Mucosa of rectum (tissue), 2 donors: ENCODE measurements at regions not wholly inside any gene's neighbourhood (a gene's known extent, or its start where the extent isn't known, plus 50 kb on each side); places are given as distances from the start of the nearest gene placed in this dataset.

Experiments
- H3K27ac ChIP-seq, 2 donors: one replicate each; pipeline ENCODE4 v1.7.0; 2013; ENCODE audit warnings: inconsistent platforms in 2 of 2, low read depth in 2 of 2, low read length in 2 of 2
- H3K27me3 ChIP-seq, 2 donors: one replicate each; pipeline ENCODE4 v1.7.0; 2013; ENCODE audit warnings: low read length in 2 of 2; ENCODE audit not compliant: control insufficient read depth in 2 of 2, insufficient read depth in 2 of 2
- H3K36me3 ChIP-seq, 2 donors: one replicate each; pipeline ENCODE4 v1.7.0; 2013; ENCODE audit warnings: low read length in 2 of 2; ENCODE audit not compliant: control insufficient read depth in 2 of 2, insufficient read depth in 2 of 2
- H3K4me1 ChIP-seq, 2 donors: one replicate each; pipeline ENCODE4 v1.7.0; 2013; ENCODE audit warnings: low read length in 2 of 2, mild to moderate bottlenecking in 1 of 2; ENCODE audit not compliant: control insufficient read depth in 2 of 2, insufficient read depth in 2 of 2
- H3K4me3 ChIP-seq, 2 donors: one replicate each; pipeline ENCODE4 v1.7.0; 2013; ENCODE audit warnings: low read length in 2 of 2
- H3K9ac ChIP-seq, 2 donors: one replicate each; pipeline ENCODE4 v1.7.0; 2013; ENCODE audit warnings: low read length in 2 of 2, low read depth in 1 of 2, mild to moderate bottlenecking in 1 of 2
- H3K9me3 ChIP-seq, 2 donors: one replicate each; pipeline ENCODE4 v1.7.0; 2013; ENCODE audit warnings: low read length in 2 of 2; ENCODE audit not compliant: control insufficient read depth in 2 of 2
- donor health status: healthy.
- donor health status: Normal muscosa, but diverticular disease.

- no peaks in the 10 kb centered on the region for H3K27me3 ChIP-seq
- H3K9ac ChIP-seq: no peak overlapping the region
- H3K4me3 ChIP-seq: no peak overlapping the region
- no peaks in the 10 kb centered on the region for H3K4me1 ChIP-seq
- peaks cover 0 to 3% of the 10 kb centered on the region in 2 donors for H3K9me3 ChIP-seq
- H3K36me3 ChIP-seq: no peaks in the 10 kb centered on the region
- H3K27ac ChIP-seq: no peak overlapping the region
Measured at GRCh38 chr21:22679207-22679606, 1681.0 kb downstream of the NCAM2 start.

- H3K9me3 ChIP-seq: peaks cover 4 to 5% of the 10 kb centered on the region in 2 donors
- H3K9ac ChIP-seq: no peak overlapping the region
- H3K4me3 ChIP-seq: no peak overlapping the region
Measured at GRCh38 chr21:22691658-22692057, 1693.4 kb downstream of the NCAM2 start.

GRCh38 chr21:22703521-22703920 is 1705.3 kb downstream of the NCAM2 start:
- H3K4me1 ChIP-seq: no peaks in the 10 kb centered on the region
- no peak overlapping the region for H3K27ac ChIP-seq
- no peak overlapping the region for H3K4me3 ChIP-seq
- H3K27me3 ChIP-seq: no peaks in the 10 kb centered on the region
- no peak overlapping the region for H3K9ac ChIP-seq
- no peaks in the 10 kb centered on the region for H3K36me3 ChIP-seq
- no peaks in the 10 kb centered on the region for H3K9me3 ChIP-seq

More at GRCh38 chr21:22691658-22692057, 1693.4 kb downstream of the NCAM2 start:
- H3K4me1 ChIP-seq: no peaks in the 10 kb centered on the region
- H3K27ac ChIP-seq: no peak overlapping the region
- H3K27me3 ChIP-seq: no peaks in the 10 kb centered on the region
- no peaks in the 10 kb centered on the region for H3K36me3 ChIP-seq

- Histone ChIP-seq H3K27me3 (no peaks in the 10 kb centered on the region), H3K27ac (no peak overlapping the region), H3K4me3 (no peak overlapping the region), H3K36me3 (no peaks in the 10 kb centered on the region), H3K4me1 (no peaks in the 10 kb centered on the region), H3K9ac (no peak overlapping the region), H3K9me3 (no peaks in the 10 kb centered on the region)
Measured at GRCh38 chr21:22710721-22711120, 1712.5 kb downstream of the NCAM2 start.

GRCh38 chr21:22711636-22712035 is 1713.4 kb downstream of the NCAM2 start:
- Histone ChIP-seq H3K36me3 (no peaks in the 10 kb centered on the region), H3K4me3 (no peak overlapping the region), H3K27ac (no peak overlapping the region), H3K4me1 (no peaks in the 10 kb centered on the region), H3K27me3 (no peaks in the 10 kb centered on the region), H3K9ac (no peak overlapping the region), H3K9me3 (peaks cover 0 to 2% of the 10 kb centered on the region in 2 donors)

GRCh38 chr21:22725436-22725835 is 1727.2 kb downstream of the NCAM2 start:
- Histone ChIP-seq H3K9me3 (peaks cover 4 to 9% of the 10 kb centered on the region in 2 donors), H3K27ac (no peak overlapping the region), H3K36me3 (no peaks in the 10 kb centered on the region), H3K27me3 (no peaks in the 10 kb centered on the region), H3K4me1 (no peaks in the 10 kb centered on the region), H3K4me3 (no peak overlapping the region), H3K9ac (no peak overlapping the region)

- peaks cover 4 to 12% of the 10 kb centered on the region in 2 donors for H3K9me3 ChIP-seq
- H3K4me3 ChIP-seq: no peak overlapping the region
- H3K4me1 ChIP-seq: no peaks in the 10 kb centered on the region
- no peak overlapping the region for H3K27ac ChIP-seq
- H3K9ac ChIP-seq: no peak overlapping the region
- H3K27me3 ChIP-seq: no peaks in the 10 kb centered on the region
- no peaks in the 10 kb centered on the region for H3K36me3 ChIP-seq
Measured at GRCh38 chr21:22728091-22728490, 1729.9 kb downstream of the NCAM2 start.

- Histone ChIP-seq H3K27ac (no peak overlapping the region), H3K4me1 (no peaks in the 10 kb centered on the region), H3K9ac (no peak overlapping the region), H3K27me3 (no peaks in the 10 kb centered on the region), H3K36me3 (no peaks in the 10 kb centered on the region), H3K9me3 (peaks cover 2 to 3% of the 10 kb centered on the region in 2 donors), H3K4me3 (no peak overlapping the region)
Measured at GRCh38 chr21:22743085-22743484, 1744.9 kb downstream of the NCAM2 start.

GRCh38 chr21:22754746-22755145 is 1756.5 kb downstream of the NCAM2 start:
- Histone ChIP-seq H3K9ac (no peak overlapping the region), H3K4me1 (no peaks in the 10 kb centered on the region), H3K9me3 (no peaks in the 10 kb centered on the region), H3K27me3 (no peaks in the 10 kb centered on the region), H3K36me3 (no peaks in the 10 kb centered on the region), H3K4me3 (no peak overlapping the region), H3K27ac (no peak overlapping the region)

- Histone ChIP-seq H3K36me3 (no peaks in the 10 kb centered on the region), H3K4me3 (no peak overlapping the region), H3K9me3 (no peaks in the 10 kb centered on the region), H3K27ac (no peak overlapping the region), H3K9ac (no peak overlapping the region), H3K27me3 (no peaks in the 10 kb centered on the region), H3K4me1 (no peaks in the 10 kb centered on the region)
Measured at GRCh38 chr21:22758478-22758877, 1760.3 kb downstream of the NCAM2 start.

- no peak overlapping the region for H3K9ac ChIP-seq
- no peak overlapping the region for H3K27ac ChIP-seq
- no peaks in the 10 kb centered on the region for H3K36me3 ChIP-seq
- H3K4me1 ChIP-seq: no peaks in the 10 kb centered on the region
- no peak overlapping the region for H3K4me3 ChIP-seq
- no peaks in the 10 kb centered on the region for H3K27me3 ChIP-seq
- H3K9me3 ChIP-seq: no peaks in the 10 kb centered on the region
Measured at GRCh38 chr21:22762463-22762862, 1764.3 kb downstream of the NCAM2 start.
